Tibial nerve (tissue), 3 donors: ENCODE measurements at regions not wholly inside any gene's neighbourhood (a gene's known extent, or its start where the extent isn't known, plus 50 kb on each side); places are given as distances from the start of the nearest gene placed in this dataset.

Experiments used
- POLR2A ChIP-seq, 2 donors: fragments of 450-650 bp; IDR thresholded peaks; one replicate each; pipeline ENCODE4 v1.6.1; 2017; ENCODE audit warnings: antibody characterized with exemption in 2 of 2, mild to moderate bottlenecking in 2 of 2, moderate library complexity in 2 of 2
- TF ChIP-seq, protein P1 (sequence below), 5 experiments: fragments of 200-600 bp in 3 of 5; fragments of 450-650 bp in 2 of 5; sonication (generic) in 3 of 5; IDR thresholded peaks; one replicate each; pipeline ENCODE4 v1.5.1; 2016 to 2019; ENCODE audit warnings: antibody characterized with exemption in 5 of 5, mild to moderate bottlenecking in 3 of 5, moderate library complexity in 2 of 5

DNA sequence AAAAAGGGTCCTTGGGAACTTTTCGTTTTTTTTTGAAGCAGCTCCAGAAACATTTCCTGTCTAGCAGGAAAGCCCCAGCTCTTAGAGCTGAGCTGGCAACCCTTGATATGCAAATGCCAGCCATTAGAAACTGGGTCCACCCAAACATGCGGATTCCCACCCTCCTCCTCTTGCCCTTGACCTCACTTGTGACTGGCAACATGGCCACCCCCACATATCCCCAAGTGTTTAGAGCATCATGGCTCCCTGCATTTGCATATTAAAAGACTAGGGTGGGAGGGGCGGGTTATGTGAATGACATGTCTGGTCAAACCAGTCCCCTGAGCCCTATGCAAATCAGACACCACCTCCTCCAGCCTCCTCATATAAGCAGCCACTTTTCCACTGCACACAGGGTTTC lies 671.1 kb downstream of the FAT4 start:
- no peak for TF ChIP-seq POLR2A (IDR thresholded peaks at IDR 0.05)
- TF ChIP-seq, protein P1, sequence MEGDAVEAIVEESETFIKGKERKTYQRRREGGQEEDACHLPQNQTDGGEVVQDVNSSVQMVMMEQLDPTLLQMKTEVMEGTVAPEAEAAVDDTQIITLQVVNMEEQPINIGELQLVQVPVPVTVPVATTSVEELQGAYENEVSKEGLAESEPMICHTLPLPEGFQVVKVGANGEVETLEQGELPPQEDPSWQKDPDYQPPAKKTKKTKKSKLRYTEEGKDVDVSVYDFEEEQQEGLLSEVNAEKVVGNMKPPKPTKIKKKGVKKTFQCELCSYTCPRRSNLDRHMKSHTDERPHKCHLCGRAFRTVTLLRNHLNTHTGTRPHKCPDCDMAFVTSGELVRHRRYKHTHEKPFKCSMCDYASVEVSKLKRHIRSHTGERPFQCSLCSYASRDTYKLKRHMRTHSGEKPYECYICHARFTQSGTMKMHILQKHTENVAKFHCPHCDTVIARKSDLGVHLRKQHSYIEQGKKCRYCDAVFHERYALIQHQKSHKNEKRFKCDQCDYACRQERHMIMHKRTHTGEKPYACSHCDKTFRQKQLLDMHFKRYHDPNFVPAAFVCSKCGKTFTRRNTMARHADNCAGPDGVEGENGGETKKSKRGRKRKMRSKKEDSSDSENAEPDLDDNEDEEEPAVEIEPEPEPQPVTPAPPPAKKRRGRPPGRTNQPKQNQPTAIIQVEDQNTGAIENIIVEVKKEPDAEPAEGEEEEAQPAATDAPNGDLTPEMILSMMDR (IDR thresholded peaks at IDR 0.05) = no peak
